ENCODE measurements at regions not wholly inside any gene's neighbourhood (a gene's known extent, or its start where the extent isn't known, plus 50 kb on each side); places are given as distances from the start of the nearest gene placed in this dataset.
"Not testable (repeated sequence)": the region's sequence is repeated elsewhere in the genome, so short reads cannot be mapped to it uniquely, and the experiment has no call there.

GRCh38 chr2:89236832-89237450 lies 545.5 kb downstream of the RPIA start:
- not testable (repeated sequence) for DNase-seq

- DNase-seq = not testable (repeated sequence)
Measured at GRCh38 chr2:89237783-89238182, 546.3 kb downstream of the RPIA start.

- DNase-seq = not testable (repeated sequence)
Measured at GRCh38 chr2:89243114-89243700, 551.7 kb downstream of the RPIA start.

- not testable (repeated sequence) for DNase-seq
Measured at GRCh38 chr2:89244407-89244806, 552.9 kb downstream of the RPIA start.

- not testable (repeated sequence) for DNase-seq
Measured at GRCh38 chr2:89245478-89245877, 554.0 kb downstream of the RPIA start.

GRCh38 chr2:89246027-89246426 lies 554.6 kb downstream of the RPIA start:
- DNase-seq = not testable (repeated sequence)

GRCh38 chr2:89246620-89247019 lies 555.1 kb downstream of the RPIA start:
- DNase-seq = not testable (repeated sequence)

GRCh38 chr2:89255013-89255412 lies 563.5 kb downstream of the RPIA start:
- not testable (repeated sequence) for DNase-seq

GRCh38 chr2:89273443-89273842 lies 582.0 kb downstream of the RPIA start:
- not testable (repeated sequence) for DNase-seq

GRCh38 chr2:89280536-89280935 lies 589.1 kb downstream of the RPIA start:
- DNase-seq = not testable (repeated sequence)

GRCh38 chr2:89286448-89287080 lies 595.1 kb downstream of the RPIA start:
- DNase-seq = not testable (repeated sequence)

- DNase-seq = not testable (repeated sequence)
Measured at GRCh38 chr2:89287084-89287483, 595.6 kb downstream of the RPIA start.

- not testable (repeated sequence) for DNase-seq
Measured at GRCh38 chr2:89291717-89292298, 600.3 kb downstream of the RPIA start.

GRCh38 chr2:89293399-89293798 lies 601.9 kb downstream of the RPIA start:
- not testable (repeated sequence) for DNase-seq

GRCh38 chr2:89294335-89294734 lies 602.9 kb downstream of the RPIA start:
- not testable (repeated sequence) for DNase-seq

- DNase-seq = not testable (repeated sequence)
Measured at GRCh38 chr2:89296820-89297398, 605.4 kb downstream of the RPIA start.

- not testable (repeated sequence) for DNase-seq
Measured at GRCh38 chr2:89299196-89299595, 607.7 kb downstream of the RPIA start.

- DNase-seq = not testable (repeated sequence)
Measured at GRCh38 chr2:89305623-89306022, 614.1 kb downstream of the RPIA start.

GRCh38 chr2:89306869-89307637 lies 615.6 kb downstream of the RPIA start:
- not testable (repeated sequence) for DNase-seq

GRCh38 chr2:89318990-89319389 lies 627.5 kb downstream of the RPIA start:
- DNase-seq = not testable (repeated sequence)

- not testable (repeated sequence) for DNase-seq
Measured at GRCh38 chr2:89325894-89326293, 634.4 kb downstream of the RPIA start.

GRCh38 chr2:89326455-89326854 lies 635.0 kb downstream of the RPIA start:
- not testable (repeated sequence) for DNase-seq

Measured in activated CD4-positive, alpha-beta T cell treated with anti-CD3 and anti-CD28 coated beads, Interleukin-2, amount 50 U/mL, for 1 hour (primary cell).